SH-SY5Y (cell line): ENCODE measurements at regions not wholly inside any gene's neighbourhood (a gene's known extent, or its start where the extent isn't known, plus 50 kb on each side); places are given as distances from the start of the nearest gene placed in this dataset.

ENCODE experiments used
- GATA2 ChIP-seq: IDR thresholded peaks from 2 replicates; pipeline ENCODE4 v1.6.1; 2011; ENCODE audit warnings: mild to moderate bottlenecking, low read depth, low read length
- GATA3 ChIP-seq: IDR thresholded peaks from 2 replicates; pipeline ENCODE4 v1.6.1; 2011; ENCODE audit warnings: low read depth, mild to moderate bottlenecking, low read length, moderate library complexity

DNA sequence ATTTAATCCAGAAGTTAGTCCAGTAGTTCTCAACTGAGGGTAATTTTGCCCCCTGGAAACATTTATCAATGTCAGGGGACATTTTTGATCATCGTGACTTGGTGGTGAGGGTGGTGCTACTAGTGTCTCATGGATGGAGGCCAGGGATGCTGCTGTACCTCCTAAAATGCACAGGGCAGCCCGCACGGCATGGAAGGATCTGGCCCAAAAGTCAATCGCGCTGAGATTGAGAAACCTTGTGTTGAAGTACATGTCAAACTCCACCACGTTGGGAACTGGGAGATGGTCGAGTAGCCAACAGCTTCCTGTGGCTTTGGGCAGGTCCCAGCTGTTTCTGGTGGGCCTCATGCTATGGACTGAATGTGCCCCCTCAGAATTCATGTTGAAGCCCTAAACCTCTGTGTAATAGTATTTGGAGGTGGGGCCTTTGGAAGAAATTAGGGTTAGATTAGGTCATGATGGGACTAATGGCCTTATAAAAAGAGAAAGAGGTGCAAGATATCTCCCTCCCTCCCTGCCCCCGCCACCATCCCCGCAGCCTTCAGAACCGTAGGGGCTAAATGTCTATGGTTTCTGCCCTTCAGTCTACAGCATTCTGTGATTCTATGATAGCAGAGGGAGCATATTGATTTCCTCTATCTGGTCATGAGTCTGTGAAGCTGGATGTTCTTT is 259.7 kb downstream of the MYCN start:
- TF ChIP-seq GATA2 (no peak), GATA3 (no peak)
